ENCODE measurements at regions not wholly inside any gene's neighbourhood (a gene's known extent, or its start where the extent isn't known, plus 50 kb on each side); places are given as distances from the start of the nearest gene placed in this dataset.

GRCh38 chr4:28227764-28228163, 1367.1 kb downstream of the STIM2 start:
- TF ChIP-seq CTCF (conservative IDR thresholded peaks at IDR 0.05): no peak
- Mint-ChIP-seq H3K27me3 (ENCODE audit: low read depth) (no peaks in the 10 kb centered on the region), H3K4me3 (no peak overlapping the region), H3K9me3 (no peaks in the 10 kb centered on the region), H3K27ac (ENCODE audit: unreplicated experiment) (no peak overlapping the region), H3K36me3 (ENCODE audit: low read depth) (no peaks in the 10 kb centered on the region), H3K4me1 (peaks cover 27% of the 10 kb centered on the region)
- DNase-seq (ENCODE audit: low read depth, low spot score): no peak

GRCh38 chr4:28228561-28229491, 1368.2 kb downstream of the STIM2 start:
- no peak overlapping the region for H3K4me3 Mint-ChIP-seq
- no peak for TF ChIP-seq CTCF (conservative IDR thresholded peaks at IDR 0.05)
- peaks cover 27% of the 10 kb centered on the region for H3K4me1 Mint-ChIP-seq
- H3K36me3 Mint-ChIP-seq (ENCODE audit: low read depth): no peaks in the 10 kb centered on the region
- H3K27ac Mint-ChIP-seq (ENCODE audit: unreplicated experiment): no peak overlapping the region
- DNase-seq (ENCODE audit: low read depth, low spot score): no peak
- no peaks in the 10 kb centered on the region for H3K27me3 Mint-ChIP-seq (ENCODE audit: low read depth)
- no peaks in the 10 kb centered on the region for H3K9me3 Mint-ChIP-seq

GRCh38 chr4:28232376-28232775, 1371.7 kb downstream of the STIM2 start:
- H3K4me1 Mint-ChIP-seq: peaks cover 12% of the 10 kb centered on the region
- H3K9me3 Mint-ChIP-seq: no peaks in the 10 kb centered on the region
- H3K36me3 Mint-ChIP-seq (ENCODE audit: low read depth): no peaks in the 10 kb centered on the region
- H3K27ac Mint-ChIP-seq (ENCODE audit: unreplicated experiment): no peak overlapping the region
- no peak for TF ChIP-seq CTCF (conservative IDR thresholded peaks at IDR 0.05)
- H3K27me3 Mint-ChIP-seq (ENCODE audit: low read depth): no peaks in the 10 kb centered on the region
- DNase-seq (ENCODE audit: low read depth, low spot score): no peak
- no peak overlapping the region for H3K4me3 Mint-ChIP-seq

GRCh38 chr4:28232951-28233350, 1372.3 kb downstream of the STIM2 start:
- no peaks in the 10 kb centered on the region for H3K27me3 Mint-ChIP-seq (ENCODE audit: low read depth)
- no peaks in the 10 kb centered on the region for H3K36me3 Mint-ChIP-seq (ENCODE audit: low read depth)
- peaks cover 16% of the 10 kb centered on the region for H3K4me1 Mint-ChIP-seq
- no peaks in the 10 kb centered on the region for H3K9me3 Mint-ChIP-seq
- DNase-seq (ENCODE audit: low read depth, low spot score): no peak
- H3K27ac Mint-ChIP-seq (ENCODE audit: unreplicated experiment): no peak overlapping the region
- no peak for TF ChIP-seq CTCF (conservative IDR thresholded peaks at IDR 0.05)
- no peak overlapping the region for H3K4me3 Mint-ChIP-seq

GRCh38 chr4:28233724-28234123, 1373.1 kb downstream of the STIM2 start:
- H3K4me1 Mint-ChIP-seq: peaks cover 17% of the 10 kb centered on the region
- no peaks in the 10 kb centered on the region for H3K36me3 Mint-ChIP-seq (ENCODE audit: low read depth)
- DNase-seq (ENCODE audit: low read depth, low spot score): no peak
- no peak overlapping the region for H3K4me3 Mint-ChIP-seq
- no peaks in the 10 kb centered on the region for H3K27me3 Mint-ChIP-seq (ENCODE audit: low read depth)
- no peak overlapping the region for H3K27ac Mint-ChIP-seq (ENCODE audit: unreplicated experiment)
- H3K9me3 Mint-ChIP-seq: no peaks in the 10 kb centered on the region
- no peak for TF ChIP-seq CTCF (conservative IDR thresholded peaks at IDR 0.05)

Measured in neural crest cell (in vitro differentiated cells).